K562 (cell line): ENCODE measurements at regions not wholly inside any gene's neighbourhood (a gene's known extent, or its start where the extent isn't known, plus 50 kb on each side); places are given as distances from the start of the nearest gene placed in this dataset.

Source experiments
- ATAC-seq: fragments of 200-7000 bp; cut with Tn5 transposase; 3 replicates; pipeline ENCODE4 v1.9.1; 2020; ENCODE audit warnings: moderate library complexity
- BruUV-seq: library from RNA; stranded (reverse); fragments of 400-500 nt; replicated peaks from 2 replicates; lab custom pipeline; 2021; lab: Mats Ljungman, UMichigan
- CTCF ChIA-PET: fragments of 300-600 bp; formaldehyde crosslinking; extraction: SDS; loops from one replicate; lab custom pipeline; 2021; ENCODE audit warnings: low intra/inter-chr PET ratio; lab: Yijun Ruan, JAX
- POLR2A ChIA-PET: fragments of 300-600, 350-650 bp; sonication (Branson Sonifier 250); formaldehyde crosslinking; extraction: SDS; loops from one replicate; lab custom pipeline; 2021; ENCODE audit warnings: antibody characterized with exemption, inconsistent platforms; lab: Yijun Ruan, JAX
- DNase-seq, 4 experiments: peaks; one replicate each; pipeline versions ENCODE4 v3.0.0 to v3.0.0-alpha.2; 2011 to 2018; ENCODE audit warnings: low spot score in 3 of 4, mixed read lengths in 3 of 4; ENCODE audit errors: extremely low read depth in 1 of 4
- FAIRE-seq: peaks from 2 replicates; lab custom pipeline; 2011; peaks lifted over from hg19 to GRCh38; lab: Jason Lieb, UNC
- H2AFZ ChIP-seq: 2 replicates; pipeline ENCODE4 v1.6.0; 2011; ENCODE audit warnings: low read depth, low read length, control low read depth, inconsistent platforms
- H3K27ac ChIP-seq: fragments of 200-600 bp; 3 replicates; pipeline ENCODE4 v1.8.0; 2011; ENCODE audit warnings: low read depth, mild to moderate bottlenecking, control low read depth, inconsistent platforms, low read length, moderate library complexity, mixed read lengths; ENCODE audit errors: extremely low read depth
- H3K27me3 ChIP-seq, 2 experiments: fragments of 300-600 bp in 1 of 2; 2 replicates in 1 of 2; 3 replicates in 1 of 2; pipeline versions ENCODE4 v1.6.0 to v1.8.0; 2011; ENCODE audit warnings: inconsistent platforms in 2 of 2, low read length in 2 of 2, mild to moderate bottlenecking in 1 of 2, mixed read lengths in 1 of 2, moderate library complexity in 1 of 2; ENCODE audit not compliant: control insufficient read depth in 2 of 2, insufficient read depth in 2 of 2
- H3K36me3 ChIP-seq: fragments of 300-600 bp; 3 replicates; pipeline ENCODE4 v1.8.0; 2011; ENCODE audit warnings: mild to moderate bottlenecking, low read length, inconsistent platforms; ENCODE audit not compliant: control insufficient read depth, insufficient read depth
- H3K4me1 ChIP-seq, 2 experiments: fragments of 200-600 bp in 1 of 2; replicated peaks in 1 of 2; 2 replicates in 1 of 2; 3 replicates in 1 of 2; pipeline versions ENCODE4 v1.5.1 to v1.8.0; 2011; ENCODE audit warnings: inconsistent platforms in 2 of 2, low read length in 2 of 2, mild to moderate bottlenecking in 1 of 2, mixed read lengths in 1 of 2, moderate library complexity in 1 of 2; ENCODE audit not compliant: control insufficient read depth in 2 of 2, insufficient read depth in 2 of 2
- H3K4me2 ChIP-seq: 2 replicates; pipeline ENCODE4 v1.6.1; 2011; ENCODE audit warnings: low read length, control low read depth, inconsistent platforms, mixed read lengths; ENCODE audit not compliant: insufficient read depth
- H3K4me3 ChIP-seq: fragments of 200-600 bp; sonication (generic), shearing (Covaris generic); 2 replicates; pipeline ENCODE4 v1.5.1; 2016; ENCODE audit warnings: control low read depth, inconsistent platforms
- H3K79me2 ChIP-seq: fragments of 200-600 bp; 3 replicates; pipeline ENCODE4 v1.8.0; 2011; ENCODE audit warnings: low read length, inconsistent platforms; ENCODE audit not compliant: control insufficient read depth, insufficient read depth
- H3K9ac ChIP-seq, 2 experiments: 2 replicates each; pipeline versions ENCODE4 v1.6.0 to v1.6.1; 2011; ENCODE audit warnings: low read depth in 2 of 2, low read length in 2 of 2, control low read depth in 1 of 2, inconsistent platforms in 1 of 2, mild to moderate bottlenecking in 1 of 2, mixed read lengths in 1 of 2; ENCODE audit not compliant: insufficient read depth in 1 of 2
- H3K9me1 ChIP-seq: one replicate; pipeline ENCODE4 v1.6.0; 2011; ENCODE audit warnings: inconsistent platforms, mild to moderate bottlenecking, low read length, moderate library complexity; ENCODE audit not compliant: control insufficient read depth, insufficient read depth
- H3K9me3 ChIP-seq: replicated peaks from 2 replicates; pipeline ENCODE4 v1.5.1; 2011; ENCODE audit warnings: low read depth, low read length, inconsistent platforms; ENCODE audit not compliant: control insufficient read depth, insufficient read depth
- H4K20me1 ChIP-seq: replicated peaks from 2 replicates; pipeline ENCODE4 v1.6.1; 2011; ENCODE audit warnings: low read length, inconsistent platforms, mixed read lengths; ENCODE audit not compliant: control insufficient read depth, insufficient read depth
- CLOCK ChIP-seq: fragments of 250-450 bp; sonication (Bioruptor Pico); IDR thresholded peaks from 2 replicates; pipeline ENCODE4 v1.4.0; 2020; ENCODE audit warnings: mild to moderate bottlenecking, moderate library complexity, borderline replicate concordance
- IFI16 ChIP-seq: fragments of 250-450 bp; sonication (Bioruptor Pico); IDR thresholded peaks from 2 replicates; pipeline ENCODE4 v2.1.2; 2022; ENCODE audit warnings: mild to moderate bottlenecking, inconsistent platforms
- LCOR ChIP-seq: sonication (generic); formaldehyde crosslinking; IDR thresholded peaks from 2 replicates; pipeline ENCODE4 v1.8.0; 2022; ENCODE audit warnings: mild to moderate bottlenecking, missing genetic modification reagents
- MAFF ChIP-seq: IDR thresholded peaks from 2 replicates; pipeline ENCODE4 v1.6.1; 2012; ENCODE audit warnings: low read length, improper control_type of control experiment
- MXD1 ChIP-seq: fragments of 250-450 bp; sonication (Bioruptor Pico); IDR thresholded peaks from 2 replicates; pipeline ENCODE4 v1.8.0; 2021; ENCODE audit warnings: borderline replicate concordance, mild to moderate bottlenecking, moderate library complexity; ENCODE audit not compliant: poor library complexity, severe bottlenecking
- SAFB2 ChIP-seq: fragments of 200-400 bp; formaldehyde crosslinking; IDR thresholded peaks from 2 replicates; pipeline ENCODE4 v1.6.1; 2018; ENCODE audit warnings: borderline replicate concordance, low read length, low read depth, moderate library complexity; ENCODE audit not compliant: severe bottlenecking
- ZFX ChIP-seq: sonication (generic); formaldehyde crosslinking; IDR thresholded peaks from 2 replicates; pipeline ENCODE4 v1.8.0; 2022; ENCODE audit warnings: mild to moderate bottlenecking, missing genetic modification reagents, moderate library complexity
- WGBS: fragments of 100-300 bp; shearing (Covaris generic); methylation state at CpG from one replicate; pipeline ENCODE4 v1.1.6; 2016; ENCODE audit warnings: low coverage, mixed read lengths; ENCODE audit not compliant: insufficient coverage; ENCODE audit errors: missing lambda C conversion rate; 5-methylcytosine and 5-hydroxymethylcytosine counted together
- in situ Hi-C: fragments of 300-500 bp; cut with MboI; formaldehyde crosslinking; loops from 4 replicates; pipeline ENCODE4 v1.15.0; 2018; ENCODE audit warnings: inconsistent platforms, mixed read lengths
- intact Hi-C: fragments of 100-400 bp; cut with micrococcal nuclease; formaldehyde crosslinking; loops from 2 replicates; pipeline ENCODE4 v1.14.2; 2022
- TF ChIP-seq, protein P1 (sequence below): sonication (generic); formaldehyde crosslinking; IDR thresholded peaks from 2 replicates; pipeline ENCODE4 v1.8.1; 2023; ENCODE audit warnings: missing genetic modification reagents, mild to moderate bottlenecking, borderline replicate concordance

DNA sequence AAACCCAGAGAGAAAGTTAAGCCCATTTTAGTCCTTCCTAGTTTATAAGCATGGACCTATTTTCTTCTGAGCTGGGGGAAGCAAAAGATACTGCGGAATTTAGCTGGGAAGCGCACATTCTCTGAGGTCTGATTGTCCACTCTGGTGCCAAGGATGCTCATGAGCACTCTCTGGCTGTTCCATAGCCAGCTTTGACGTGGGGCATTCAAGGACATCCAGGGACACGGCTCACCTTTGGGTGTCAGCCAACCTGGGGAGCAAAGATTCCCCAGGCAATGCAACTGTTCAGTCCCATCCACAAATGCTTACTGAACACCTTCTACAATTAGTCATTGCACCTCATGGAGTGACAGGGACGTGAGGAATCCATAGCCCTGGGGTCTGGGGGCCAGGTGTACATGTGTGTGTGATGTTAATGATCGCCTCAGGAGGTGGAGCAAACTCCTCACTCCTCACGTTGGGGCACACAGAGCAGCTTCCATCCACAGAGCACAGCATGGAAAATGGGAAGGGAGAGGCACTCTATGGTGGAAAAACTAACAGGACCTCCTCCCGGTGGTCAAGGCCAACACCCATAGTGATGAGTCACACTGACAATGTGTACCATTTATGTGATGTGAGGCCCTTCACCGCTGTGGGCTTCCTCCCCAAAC is 67.5 kb upstream of the IGFBP3 start:
- Histone ChIP-seq H3K27ac (no peak overlapping the region), H4K20me1 (no peaks in the 10 kb centered on the region; the same call in 1 of the 2 replicates), H3K9me1 (no peaks in the 10 kb centered on the region), H2AFZ (no peak overlapping the region), H3K4me1 (no peaks in the 10 kb centered on the region), H3K27me3 (no peaks in the 10 kb centered on the region), H3K9me3 (no peaks in the 10 kb centered on the region), H3K9ac (no peak overlapping the region), H3K4me3 (no peak overlapping the region), H3K36me3 (no peaks in the 10 kb centered on the region), H3K79me2 (no peaks in the 10 kb centered on the region), H3K4me2 (no peak overlapping the region)
- WGBS = 2% methylated on average over 9 of the region's 9 CpGs
- TF ChIP-seq ZFX = no peak
- no peak for TF ChIP-seq MAFF
- no peak for TF ChIP-seq LCOR
- TF ChIP-seq MXD1 (CRISPR knock-in tag) = no peak
- TF ChIP-seq SAFB2 = no peak
- TF ChIP-seq, protein P1, sequence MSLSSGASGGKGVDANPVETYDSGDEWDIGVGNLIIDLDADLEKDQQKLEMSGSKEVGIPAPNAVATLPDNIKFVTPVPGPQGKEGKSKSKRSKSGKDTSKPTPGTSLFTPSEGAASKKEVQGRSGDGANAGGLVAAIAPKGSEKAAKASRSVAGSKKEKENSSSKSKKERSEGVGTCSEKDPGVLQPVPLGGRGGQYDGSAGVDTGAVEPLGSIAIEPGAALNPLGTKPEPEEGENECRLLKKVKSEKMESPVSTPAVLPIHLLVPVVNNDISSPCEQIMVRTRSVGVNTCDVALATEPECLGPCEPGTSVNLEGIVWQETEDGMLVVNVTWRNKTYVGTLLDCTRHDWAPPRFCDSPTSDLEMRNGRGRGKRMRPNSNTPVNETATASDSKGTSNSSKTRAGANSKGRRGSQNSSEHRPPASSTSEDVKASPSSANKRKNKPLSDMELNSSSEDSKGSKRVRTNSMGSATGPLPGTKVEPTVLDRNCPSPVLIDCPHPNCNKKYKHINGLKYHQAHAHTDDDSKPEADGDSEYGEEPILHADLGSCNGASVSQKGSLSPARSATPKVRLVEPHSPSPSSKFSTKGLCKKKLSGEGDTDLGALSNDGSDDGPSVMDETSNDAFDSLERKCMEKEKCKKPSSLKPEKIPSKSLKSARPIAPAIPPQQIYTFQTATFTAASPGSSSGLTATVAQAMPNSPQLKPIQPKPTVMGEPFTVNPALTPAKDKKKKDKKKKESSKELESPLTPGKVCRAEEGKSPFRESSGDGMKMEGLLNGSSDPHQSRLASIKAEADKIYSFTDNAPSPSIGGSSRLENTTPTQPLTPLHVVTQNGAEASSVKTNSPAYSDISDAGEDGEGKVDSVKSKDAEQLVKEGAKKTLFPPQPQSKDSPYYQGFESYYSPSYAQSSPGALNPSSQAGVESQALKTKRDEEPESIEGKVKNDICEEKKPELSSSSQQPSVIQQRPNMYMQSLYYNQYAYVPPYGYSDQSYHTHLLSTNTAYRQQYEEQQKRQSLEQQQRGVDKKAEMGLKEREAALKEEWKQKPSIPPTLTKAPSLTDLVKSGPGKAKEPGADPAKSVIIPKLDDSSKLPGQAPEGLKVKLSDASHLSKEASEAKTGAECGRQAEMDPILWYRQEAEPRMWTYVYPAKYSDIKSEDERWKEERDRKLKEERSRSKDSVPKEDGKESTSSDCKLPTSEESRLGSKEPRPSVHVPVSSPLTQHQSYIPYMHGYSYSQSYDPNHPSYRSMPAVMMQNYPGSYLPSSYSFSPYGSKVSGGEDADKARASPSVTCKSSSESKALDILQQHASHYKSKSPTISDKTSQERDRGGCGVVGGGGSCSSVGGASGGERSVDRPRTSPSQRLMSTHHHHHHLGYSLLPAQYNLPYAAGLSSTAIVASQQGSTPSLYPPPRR = no peak
- no peak for TF ChIP-seq CLOCK (CRISPR knock-in tag)
- no peak for TF ChIP-seq IFI16
- FAIRE-seq (no peak), ATAC-seq (no peak), DNase-seq (no peak)
- no TSS peak for BruUV-seq
- in situ Hi-C loops (no loop called here), intact Hi-C loops (no loop called here)
- ChIA-PET CTCF (no interaction called here), POLR2A (no interaction called here)
